Ishikawa (cell line): ENCODE measurements at regions not wholly inside any gene's neighbourhood (a gene's known extent, or its start where the extent isn't known, plus 50 kb on each side); places are given as distances from the start of the nearest gene placed in this dataset.

Experiments used
- CEBPB ChIP-seq: IDR thresholded peaks from 2 replicates; pipeline ENCODE4 v1.6.1; 2012
- EP300 ChIP-seq: IDR thresholded peaks from 2 replicates; pipeline ENCODE4 v1.6.1; 2012; ENCODE audit warnings: borderline replicate concordance
- FOXM1 ChIP-seq: IDR thresholded peaks from 2 replicates; pipeline ENCODE4 v1.6.1; 2012; ENCODE audit warnings: low read depth, borderline replicate concordance
- MAX ChIP-seq: IDR thresholded peaks from 2 replicates; pipeline ENCODE4 v1.6.1; 2012
- NFIC ChIP-seq: IDR thresholded peaks from 2 replicates; pipeline ENCODE4 v1.6.1; 2012
- RAD21 ChIP-seq: IDR thresholded peaks from 2 replicates; pipeline ENCODE4 v1.6.1; 2012; ENCODE audit warnings: low read depth
- REST ChIP-seq: IDR thresholded peaks from 2 replicates; pipeline ENCODE4 v1.6.1; 2012; ENCODE audit warnings: low read depth, mild to moderate bottlenecking
- TCF12 ChIP-seq: IDR thresholded peaks from 2 replicates; pipeline ENCODE4 v1.6.1; 2012; ENCODE audit warnings: low read depth
- TEAD4 ChIP-seq: IDR thresholded peaks from 2 replicates; pipeline ENCODE4 v1.6.1; 2012
- USF1 ChIP-seq: IDR thresholded peaks from 2 replicates; pipeline ENCODE4 v1.6.1; 2012
- YY1 ChIP-seq: IDR thresholded peaks from 2 replicates; pipeline ENCODE4 v1.6.1; 2012; ENCODE audit warnings: low read depth
- ZBTB7A ChIP-seq: IDR thresholded peaks from 2 replicates; pipeline ENCODE4 v1.6.1; 2012; ENCODE audit warnings: low read depth

GRCh38 chr22:47591016-47591415 lies 828.6 kb downstream of the TBC1D22A start:
- TF ChIP-seq RAD21 (no peak), EP300 (no peak), TCF12 (no peak), YY1 (no peak), CEBPB (no peak), ZBTB7A (no peak), REST (no peak), FOXM1 (no peak), MAX (no peak), USF1 (no peak), NFIC (no peak), TEAD4 (no peak)
